ENCODE measurements at regions not wholly inside any gene's neighbourhood (a gene's known extent, or its start where the extent isn't known, plus 50 kb on each side); places are given as distances from the start of the nearest gene placed in this dataset.

GRCh38 chr13:47417485-47417884 is 520.6 kb upstream of the HTR2A start:
- FAIRE-seq (no peak), DNase-seq (ENCODE audit: low read depth) (no peak)
- Histone ChIP-seq H3K27me3 (ENCODE audit: control insufficient read depth, insufficient read depth, low read length) (no peaks in the 10 kb centered on the region), H3K4me3 (ENCODE audit: low read depth, low read length) (no peak overlapping the region), H3K36me3 (ENCODE audit: control insufficient read depth, insufficient read depth, low read length) (no peaks in the 10 kb centered on the region)
- TF ChIP-seq CTCF (IDR thresholded peaks at IDR 0.05; ENCODE audit: insufficient read depth, low read length, severe bottlenecking), result no peak

- Histone ChIP-seq H3K36me3 (ENCODE audit: control insufficient read depth, insufficient read depth, low read length) (no peaks in the 10 kb centered on the region), H3K4me3 (ENCODE audit: low read depth, low read length) (no peak overlapping the region), H3K27me3 (ENCODE audit: control insufficient read depth, insufficient read depth, low read length) (no peaks in the 10 kb centered on the region)
- TF ChIP-seq CTCF (IDR thresholded peaks at IDR 0.05; ENCODE audit: insufficient read depth, low read length, severe bottlenecking), result no peak
- DNase-seq (ENCODE audit: low read depth) (no peak), FAIRE-seq (no peak)
Observed at GRCh38 chr13:47415048-47415447, 518.2 kb upstream of the HTR2A start.

GRCh38 chr13:47413526-47413925 is 516.7 kb upstream of the HTR2A start:
- no peak for TF ChIP-seq CTCF (IDR thresholded peaks at IDR 0.05; ENCODE audit: insufficient read depth, low read length, severe bottlenecking)
- H3K4me3 ChIP-seq (ENCODE audit: low read depth, low read length), result no peak overlapping the region
- FAIRE-seq (no peak), DNase-seq (ENCODE audit: low read depth) (no peak)
- no peaks in the 10 kb centered on the region for H3K36me3 ChIP-seq (ENCODE audit: control insufficient read depth, insufficient read depth, low read length)
- no peaks in the 10 kb centered on the region for H3K27me3 ChIP-seq (ENCODE audit: control insufficient read depth, insufficient read depth, low read length)

DNA sequence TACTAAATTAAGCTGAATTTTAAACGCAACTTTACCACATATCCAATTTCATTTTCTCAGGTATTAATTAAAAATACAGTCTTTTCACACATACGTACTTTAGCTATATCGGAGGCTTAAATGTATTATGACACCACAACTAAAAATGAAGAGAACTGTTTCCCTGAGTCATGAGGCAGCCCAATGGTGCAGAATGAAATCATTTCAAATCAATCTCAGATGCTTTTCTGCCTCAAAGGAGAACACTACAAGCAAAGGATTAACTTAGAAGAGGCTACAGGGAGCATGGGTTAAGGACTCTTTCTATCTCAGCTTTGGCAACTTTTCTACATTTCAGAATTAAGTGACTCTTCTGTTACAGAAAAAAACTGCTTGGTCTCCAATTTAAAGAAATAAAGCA is 516.3 kb upstream of the HTR2A start:
- FAIRE-seq (no peak), DNase-seq (ENCODE audit: low read depth) (no peak)
- H3K4me3 ChIP-seq (ENCODE audit: low read depth, low read length), result no peak overlapping the region
- TF ChIP-seq CTCF (IDR thresholded peaks at IDR 0.05; ENCODE audit: insufficient read depth, low read length, severe bottlenecking), result no peak
- H3K27me3 ChIP-seq (ENCODE audit: control insufficient read depth, insufficient read depth, low read length), result no peaks in the 10 kb centered on the region
- no peaks in the 10 kb centered on the region for H3K36me3 ChIP-seq (ENCODE audit: control insufficient read depth, insufficient read depth, low read length)

DNA sequence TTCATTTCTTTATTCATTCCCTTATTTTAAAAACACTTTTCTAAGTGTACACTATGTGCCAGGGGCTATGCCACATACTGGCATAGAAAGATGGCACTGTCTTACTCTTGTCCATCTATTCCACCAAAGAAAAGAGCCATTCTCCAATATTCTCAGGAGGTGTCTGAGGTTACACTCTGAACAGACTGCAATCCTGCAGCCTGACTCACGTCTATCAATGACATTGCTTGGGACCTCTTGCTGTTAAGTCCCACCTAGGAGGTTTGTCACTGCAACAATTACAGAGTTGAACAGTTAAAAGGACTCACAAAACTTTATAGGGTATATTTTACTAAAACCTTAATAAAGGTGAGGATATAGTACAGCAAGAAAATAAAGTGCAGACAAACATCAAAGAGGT is 512.9 kb upstream of the HTR2A start:
- no peak overlapping the region for H3K4me3 ChIP-seq (ENCODE audit: low read depth, low read length)
- H3K36me3 ChIP-seq (ENCODE audit: control insufficient read depth, insufficient read depth, low read length), result no peaks in the 10 kb centered on the region
- no peaks in the 10 kb centered on the region for H3K27me3 ChIP-seq (ENCODE audit: control insufficient read depth, insufficient read depth, low read length)
- DNase-seq (ENCODE audit: low read depth) (no peak), FAIRE-seq (no peak)
- no peak for TF ChIP-seq CTCF (IDR thresholded peaks at IDR 0.05; ENCODE audit: insufficient read depth, low read length, severe bottlenecking)

GRCh38 chr13:47408546-47409319 is 511.9 kb upstream of the HTR2A start:
- Histone ChIP-seq H3K36me3 (ENCODE audit: control insufficient read depth, insufficient read depth, low read length) (no peaks in the 10 kb centered on the region), H3K27me3 (ENCODE audit: control insufficient read depth, insufficient read depth, low read length) (no peaks in the 10 kb centered on the region), H3K4me3 (ENCODE audit: low read depth, low read length) (no peak overlapping the region)
- FAIRE-seq, result peak; percentile 76
- no peak for DNase-seq (ENCODE audit: low read depth)
- TF ChIP-seq CTCF (IDR thresholded peaks at IDR 0.05; ENCODE audit: insufficient read depth, low read length, severe bottlenecking), result no peak
